GM10248 (cell line): ENCODE measurements at regions not wholly inside any gene's neighbourhood (a gene's known extent, or its start where the extent isn't known, plus 50 kb on each side); places are given as distances from the start of the nearest gene placed in this dataset.
"Not testable (repeated sequence)": the region's sequence is repeated elsewhere in the genome, so short reads cannot be mapped to it uniquely, and the experiment has no call there.

Experiments used
- CTCF ChIA-PET: fragments of 300-600 bp; sonication (Branson Sonifier 250); formaldehyde crosslinking; extraction: SDS; loops from one replicate; lab custom pipeline; 2021; ENCODE audit warnings: antibody characterized with exemption; lab: Yijun Ruan, JAX
- POLR2A ChIA-PET: fragments of 350-650 bp; sonication (Branson Sonifier 250); formaldehyde crosslinking; extraction: SDS; loops from one replicate; lab custom pipeline; 2020; ENCODE audit warnings: antibody characterized with exemption; lab: Yijun Ruan, JAX
- DNase-seq: peaks from one replicate; pipeline ENCODE4 v3.0.0; 2012; ENCODE audit errors: extremely low spot score
- TF ChIP-seq, protein P1 (sequence below): IDR thresholded peaks from 2 replicates; pipeline ENCODE4 v1.5.1; 2012; ENCODE audit warnings: mild to moderate bottlenecking, low read depth; ENCODE audit errors: extremely low read depth, missing control alignments, control extremely low read depth

DNA sequence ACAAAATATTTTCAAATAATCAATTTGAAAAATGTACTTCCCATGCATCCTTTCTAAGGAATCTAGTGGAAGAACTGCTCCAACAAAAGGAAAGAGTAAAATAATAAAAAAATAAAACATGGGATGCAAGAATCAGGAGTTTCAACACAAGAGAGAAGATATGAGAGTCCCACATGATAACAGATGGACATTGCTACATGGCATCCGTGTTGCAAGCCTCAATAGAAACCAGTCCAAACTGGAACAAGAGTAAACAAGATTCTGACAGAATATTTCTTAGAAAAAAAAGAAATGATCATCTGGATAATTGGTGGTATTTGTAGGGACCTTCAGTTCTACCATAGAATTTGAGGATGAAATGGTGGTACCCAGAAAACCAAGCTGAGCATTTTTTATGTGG, 186.8 kb downstream of the FRK start:
- CTCF ChIA-PET: no interaction called here
- TF ChIP-seq, protein P1, sequence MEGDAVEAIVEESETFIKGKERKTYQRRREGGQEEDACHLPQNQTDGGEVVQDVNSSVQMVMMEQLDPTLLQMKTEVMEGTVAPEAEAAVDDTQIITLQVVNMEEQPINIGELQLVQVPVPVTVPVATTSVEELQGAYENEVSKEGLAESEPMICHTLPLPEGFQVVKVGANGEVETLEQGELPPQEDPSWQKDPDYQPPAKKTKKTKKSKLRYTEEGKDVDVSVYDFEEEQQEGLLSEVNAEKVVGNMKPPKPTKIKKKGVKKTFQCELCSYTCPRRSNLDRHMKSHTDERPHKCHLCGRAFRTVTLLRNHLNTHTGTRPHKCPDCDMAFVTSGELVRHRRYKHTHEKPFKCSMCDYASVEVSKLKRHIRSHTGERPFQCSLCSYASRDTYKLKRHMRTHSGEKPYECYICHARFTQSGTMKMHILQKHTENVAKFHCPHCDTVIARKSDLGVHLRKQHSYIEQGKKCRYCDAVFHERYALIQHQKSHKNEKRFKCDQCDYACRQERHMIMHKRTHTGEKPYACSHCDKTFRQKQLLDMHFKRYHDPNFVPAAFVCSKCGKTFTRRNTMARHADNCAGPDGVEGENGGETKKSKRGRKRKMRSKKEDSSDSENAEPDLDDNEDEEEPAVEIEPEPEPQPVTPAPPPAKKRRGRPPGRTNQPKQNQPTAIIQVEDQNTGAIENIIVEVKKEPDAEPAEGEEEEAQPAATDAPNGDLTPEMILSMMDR: no peak
- POLR2A ChIA-PET: no interaction called here
- DNase-seq: no peak

DNA sequence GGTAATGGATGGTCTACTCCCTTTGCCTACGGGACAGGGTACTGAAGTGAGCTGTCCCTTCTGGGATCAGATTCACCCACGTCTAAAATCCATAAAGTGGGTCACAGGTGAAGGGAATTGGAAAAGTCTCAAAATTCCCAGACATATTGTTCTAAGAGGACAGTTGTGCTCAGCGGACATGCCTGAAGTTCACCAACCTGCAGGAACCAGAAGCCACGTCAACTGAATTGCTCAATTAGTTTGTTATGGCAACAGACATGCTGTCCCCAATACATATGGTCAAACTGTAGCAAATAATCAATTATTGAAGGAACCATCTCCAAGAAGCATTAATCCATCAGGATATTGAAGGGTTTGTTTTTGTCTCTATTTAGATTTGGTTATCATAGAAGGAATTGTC, 190.2 kb downstream of the FRK start:
- CTCF ChIA-PET: interaction anchor here (1.1 kb wide), 1 partner anchor 31 kb away, joined by 3 read pairs; no protein-coding TSS in a partner anchor
- no peak for DNase-seq
- POLR2A ChIA-PET: no interaction called here
- TF ChIP-seq, protein P1: no peak

DNA sequence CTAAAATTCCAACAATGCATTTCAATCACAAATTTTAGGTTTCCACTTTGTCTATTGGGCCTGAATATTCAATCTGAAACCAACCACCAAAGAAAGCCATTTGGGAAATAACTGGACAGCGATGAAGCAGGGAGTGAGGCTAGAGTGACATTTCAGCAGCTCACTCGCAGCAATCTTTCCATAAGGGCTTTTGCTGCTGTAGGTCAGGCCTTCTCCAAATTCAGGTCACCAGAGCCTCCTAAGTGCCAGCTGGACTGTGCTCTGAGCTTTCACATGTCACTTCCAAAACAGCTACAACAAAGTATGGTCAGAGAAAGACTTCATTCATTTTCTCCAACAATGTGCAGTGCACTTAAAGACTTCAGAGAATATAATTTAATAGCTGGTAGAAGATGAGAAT, 194.8 kb downstream of the FRK start:
- ChIA-PET POLR2A (no interaction called here), CTCF (interaction anchor here (1.3 to 1.5 kb wide), 3 partner anchors 12 to 18 kb away, joined by 3 to 5 read pairs (median 3); no protein-coding TSS in a partner anchor)
- no peak for DNase-seq
- TF ChIP-seq, protein P1: no peak

DNA sequence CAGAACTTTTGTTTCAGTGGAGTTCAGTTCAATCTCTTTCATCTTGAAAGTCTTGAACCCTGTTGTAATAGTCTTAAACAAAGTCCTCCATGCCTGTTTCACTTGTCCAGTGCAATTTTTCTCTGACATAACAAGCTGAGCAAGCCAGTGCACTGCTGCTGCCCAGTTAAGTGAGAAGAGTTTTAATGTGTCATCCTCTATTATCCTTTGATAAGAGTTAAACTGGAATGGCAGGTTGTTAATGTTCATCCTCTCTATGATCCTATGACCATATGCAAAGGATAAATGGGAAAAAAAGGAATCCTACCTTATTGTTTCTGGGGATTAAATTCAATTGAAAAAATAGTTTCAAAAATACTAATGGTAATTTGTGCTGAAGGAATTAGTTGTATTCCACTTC, 197.5 kb downstream of the FRK start:
- ChIA-PET CTCF (no interaction called here), POLR2A (no interaction called here)
- TF ChIP-seq, protein P1: no peak
- no peak for DNase-seq

DNA sequence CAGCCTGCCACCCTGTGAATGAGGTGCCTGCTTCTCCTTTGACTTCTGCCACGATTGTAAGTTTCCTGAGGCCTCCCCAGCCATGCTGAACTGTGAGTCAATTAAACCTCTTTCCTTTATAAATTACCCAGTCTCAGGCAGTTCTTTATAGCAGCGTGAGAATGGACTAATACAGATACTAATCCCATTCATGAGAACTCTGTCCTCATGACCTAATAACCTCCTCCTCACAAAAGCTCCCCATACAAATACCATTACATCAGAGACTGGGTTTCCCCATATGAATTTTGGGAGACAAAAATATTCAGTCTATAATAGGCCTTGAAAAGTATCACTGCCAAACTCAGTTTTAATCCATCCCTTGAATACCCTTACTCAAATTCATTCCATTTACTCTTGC, 199.0 kb downstream of the FRK start:
- DNase-seq, POLR2A ChIA-PET, CTCF ChIA-PET: not testable (repeated sequence)

DNA sequence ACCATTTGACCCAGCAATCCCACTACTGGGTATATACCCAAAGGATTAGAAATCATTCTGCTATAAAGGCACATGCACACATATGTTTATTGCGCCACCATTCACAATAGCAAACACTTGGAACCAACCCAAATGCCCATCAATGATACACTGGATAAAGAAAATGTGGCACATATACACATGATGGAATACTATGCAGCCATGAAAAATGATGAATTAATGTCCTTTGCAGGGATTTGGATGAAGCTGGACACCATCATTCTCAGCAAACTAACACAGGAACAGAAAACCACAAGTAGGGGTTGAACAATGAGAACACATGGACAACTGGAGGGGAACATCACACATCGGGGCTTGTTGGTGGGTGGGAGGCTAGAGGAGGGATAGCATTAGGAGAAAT, 201.1 kb downstream of the FRK start:
- POLR2A ChIA-PET, CTCF ChIA-PET, DNase-seq: not testable (repeated sequence)

DNA sequence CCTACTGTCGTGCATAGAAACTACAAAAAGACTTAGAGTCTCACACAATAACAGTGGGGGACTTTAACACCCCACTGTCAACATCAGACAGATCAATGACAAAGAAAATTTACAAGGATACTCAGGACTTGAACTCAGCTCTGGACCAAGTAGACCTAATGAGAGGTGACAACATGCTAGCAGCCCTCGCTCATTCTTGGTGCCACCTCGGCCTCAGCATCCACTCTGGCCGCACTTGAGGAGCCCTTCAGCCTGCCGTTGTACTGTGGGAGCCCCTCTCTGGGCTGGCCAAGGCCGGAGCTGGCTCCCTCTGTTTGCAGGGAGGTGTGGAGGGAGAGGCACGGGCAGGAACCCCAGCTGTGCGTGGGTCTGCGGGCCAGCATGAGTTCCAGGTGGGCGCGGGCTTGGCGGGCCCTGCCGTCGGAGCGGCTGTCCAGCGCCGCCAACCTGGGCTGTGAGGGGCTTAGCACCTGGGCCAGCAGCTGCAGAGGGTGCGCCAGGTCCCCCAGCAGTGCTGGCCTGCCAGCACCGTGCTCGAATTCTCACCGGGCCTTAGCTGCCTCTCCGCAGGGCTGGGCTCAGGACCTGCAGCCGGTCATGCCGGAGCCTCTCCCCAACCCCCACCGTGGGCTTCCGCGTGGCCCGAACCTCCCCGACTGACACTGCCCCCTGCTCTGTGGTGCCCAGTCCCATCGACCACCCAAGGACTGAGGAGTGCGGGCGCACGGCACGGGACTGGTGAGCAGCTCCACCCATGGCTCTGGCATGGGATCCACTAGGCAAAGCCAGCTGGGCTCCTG, 205.6 kb downstream of the FRK start:
- no peak for DNase-seq
- ChIA-PET CTCF (interaction anchor here (1.0 to 1.8 kb wide), 2 partner anchors 11 to 37 kb away, joined by 3 to 5 read pairs; no protein-coding TSS in a partner anchor), POLR2A (no interaction called here)
- TF ChIP-seq, protein P1: no peak
